ENCODE measurements at regions not wholly inside any gene's neighbourhood (a gene's known extent, or its start where the extent isn't known, plus 50 kb on each side); places are given as distances from the start of the nearest gene placed in this dataset.

DNA sequence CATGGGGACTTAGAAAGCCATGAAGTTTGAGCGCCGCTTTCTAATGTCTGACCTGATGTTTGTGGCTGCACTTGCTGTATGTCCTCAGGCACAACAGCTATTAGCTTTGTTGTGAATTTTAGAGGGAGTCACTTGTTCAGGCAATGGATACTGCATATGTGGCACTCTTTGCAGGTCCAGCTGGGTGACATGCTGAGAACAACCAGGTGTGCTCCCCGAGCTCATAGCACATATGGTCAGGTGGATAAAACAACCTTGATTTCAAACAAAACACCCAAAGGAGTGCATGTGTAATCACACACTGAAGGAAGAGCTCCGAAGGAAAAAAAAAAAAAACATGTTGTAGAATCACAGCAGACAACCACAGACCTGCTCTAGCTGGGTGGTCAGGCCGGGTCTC, 178.6 kb downstream of the BACH1 start (continued):
- no peak for TF ChIP-seq TEAD4 (IDR thresholded peaks at IDR 0.05; ENCODE audit: low read depth, low read length)

Measured in H1 (cell line).